HG02642 (cell line): ENCODE measurements at regions not wholly inside any gene's neighbourhood (a gene's known extent, or its start where the extent isn't known, plus 50 kb on each side); places are given as distances from the start of the nearest gene placed in this dataset.

ENCODE experiments used
- ATAC-seq: cut with Tn5 transposase; IDR thresholded peaks from one replicate; pipeline ENCODE4 v1.9.1; 2021; ENCODE audit warnings: mild to moderate bottlenecking; ENCODE audit not compliant: unreplicated experiment, poor library complexity

DNA sequence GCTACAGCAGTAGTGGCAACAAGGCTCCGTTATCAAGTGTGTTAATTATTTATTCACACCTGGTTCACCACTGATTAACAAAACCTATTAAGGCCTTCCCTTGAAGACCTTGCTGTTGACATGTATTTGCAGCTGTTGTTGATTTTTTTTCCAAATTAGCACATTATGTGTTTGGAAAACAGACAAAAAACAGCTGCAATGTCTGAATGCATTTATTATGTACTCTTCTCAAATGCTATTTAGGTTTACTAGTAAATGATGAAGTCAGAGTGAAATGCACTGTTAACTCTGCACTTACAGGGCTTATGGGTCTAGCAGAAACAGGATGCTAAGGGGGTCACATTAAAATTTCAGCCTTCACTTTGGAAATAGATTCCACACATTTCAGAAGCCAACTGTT lies 99.5 kb upstream of the PCDH7 start:
- no peak for ATAC-seq

GRCh38 chr4:30630431-30630830 lies 89.7 kb upstream of the PCDH7 start:
- ATAC-seq: no peak

DNA sequence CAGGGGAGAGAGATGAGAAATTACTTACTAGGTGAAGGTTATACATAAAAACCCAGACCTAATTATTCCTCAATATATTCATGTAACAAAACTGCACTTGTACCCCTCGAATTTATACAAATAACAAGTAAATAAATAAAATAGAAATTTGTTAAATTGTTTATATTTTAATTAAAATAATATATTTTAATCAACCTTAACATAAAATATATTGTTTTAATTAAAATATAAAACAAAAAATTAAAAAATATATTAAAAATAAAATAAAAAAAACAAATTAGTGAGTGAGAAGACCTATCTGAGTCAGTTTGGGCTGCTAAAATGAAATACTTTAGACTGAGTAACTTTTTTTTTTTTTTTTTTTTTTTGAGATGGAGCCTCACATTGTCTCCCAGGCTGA lies 87.4 kb upstream of the PCDH7 start:
- ATAC-seq: no peak

- no peak for ATAC-seq
These were observed 78.8 kb upstream of the PCDH7 start for GRCh38 chr4:30641345-30641744.

- ATAC-seq: no peak
These were observed 77.6 kb upstream of the PCDH7 start for GRCh38 chr4:30642567-30642966.

DNA sequence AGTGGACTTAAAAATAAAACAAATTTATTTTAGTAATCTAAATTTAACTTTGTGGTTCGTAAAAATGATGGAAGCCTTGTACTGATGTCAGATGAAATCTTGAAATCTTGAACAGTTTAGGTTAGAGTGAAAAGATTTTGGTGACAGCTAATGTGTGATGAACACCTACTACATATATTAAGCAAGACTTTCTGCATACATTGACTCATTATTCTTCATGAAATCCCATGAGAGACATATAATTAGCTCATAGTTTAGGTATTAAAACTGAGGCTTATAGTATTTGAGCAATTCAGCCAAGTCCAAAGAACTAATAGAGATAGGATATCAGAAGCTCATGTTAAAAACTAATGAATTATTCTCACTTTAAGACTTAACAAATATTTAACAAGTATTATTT lies 66.9 kb upstream of the PCDH7 start:
- ATAC-seq: no peak

DNA sequence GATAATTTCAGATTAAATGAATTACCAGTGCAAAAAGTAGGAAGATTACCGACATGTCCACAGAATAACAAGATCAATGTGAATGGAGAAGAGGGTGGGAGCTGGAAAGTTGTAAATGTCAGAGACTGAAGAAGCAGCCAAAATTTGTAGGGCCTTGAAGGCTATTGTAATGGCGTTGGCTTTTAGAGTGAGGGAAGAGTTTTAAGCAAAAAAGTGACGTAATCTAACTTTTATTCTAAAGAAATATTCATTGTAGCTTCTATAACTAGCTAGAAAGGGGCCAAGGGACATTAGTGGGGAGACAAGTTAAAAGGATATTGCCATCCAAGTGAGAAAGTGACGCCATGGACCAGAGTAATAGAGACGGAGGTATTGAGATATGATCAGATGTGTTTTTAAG lies 63.3 kb upstream of the PCDH7 start:
- no peak for ATAC-seq

DNA sequence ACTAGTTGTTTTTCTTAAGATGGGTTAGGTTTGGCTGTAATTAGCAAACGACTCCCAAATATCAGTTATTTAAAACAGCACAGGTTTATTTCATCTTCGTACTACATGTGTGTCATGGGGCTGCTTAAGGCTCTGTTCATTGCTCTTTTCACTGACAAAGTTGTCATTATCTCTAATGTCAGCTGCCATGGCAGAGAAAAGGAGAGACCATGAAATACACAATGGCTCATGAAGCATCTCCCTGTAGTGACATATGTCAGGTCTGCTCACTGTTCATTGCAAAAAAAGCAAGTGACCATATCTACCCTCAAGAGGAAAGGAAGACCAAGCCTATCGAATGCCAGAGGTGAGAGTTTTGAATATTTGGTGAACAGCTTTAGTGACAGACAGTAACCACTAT lies 52.2 kb upstream of the PCDH7 start:
- no peak for ATAC-seq

- ATAC-seq: no peak
These were observed 50.0 kb upstream of the PCDH7 start for GRCh38 chr4:30670206-30670605.
